ENCODE measurements at regions not wholly inside any gene's neighbourhood (a gene's known extent, or its start where the extent isn't known, plus 50 kb on each side); places are given as distances from the start of the nearest gene placed in this dataset.

DNA sequence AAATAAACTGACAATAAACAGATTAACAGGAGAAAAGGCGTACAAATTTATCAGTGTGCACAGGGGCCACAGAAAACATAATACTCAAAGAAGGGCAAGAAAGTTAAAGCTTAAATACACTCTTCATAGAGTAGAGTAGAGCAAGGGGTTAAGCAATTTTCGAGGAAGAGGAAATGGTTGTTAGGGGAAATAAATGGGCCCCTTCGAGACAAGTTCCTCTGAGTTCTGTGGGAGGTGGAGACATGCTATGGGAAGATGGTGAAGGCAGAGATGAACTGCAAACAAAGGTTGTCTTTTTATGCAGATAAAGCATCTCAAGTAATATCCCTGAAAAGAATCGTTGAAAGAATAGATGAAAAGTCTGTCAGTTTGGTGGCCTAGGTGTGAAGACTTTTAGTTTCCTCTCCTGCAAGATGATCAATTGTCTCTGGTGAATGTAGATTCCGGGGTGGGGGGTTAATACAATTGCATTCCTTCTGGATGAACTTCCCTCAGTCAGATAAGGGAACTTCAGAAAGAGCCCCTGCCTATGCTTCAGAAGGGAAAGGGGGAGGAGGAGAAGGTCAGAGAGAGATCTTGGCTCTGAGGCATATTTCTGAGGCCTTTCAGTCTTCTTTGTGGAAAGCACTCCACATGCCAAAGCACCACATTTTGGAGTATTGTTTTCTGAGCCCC, 127.0 kb downstream of the METTL4 start:
- ATAC-seq (ENCODE audit: insufficient read depth, low read depth), result no peak
- H3K9me3 ChIP-seq (ENCODE audit: insufficient read depth, low read length, severe bottlenecking), result no peaks in the 10 kb centered on the region
- no peak overlapping the region for H3K27ac ChIP-seq (ENCODE audit: low read length)
- no peak overlapping the region for H3K4me2 ChIP-seq (ENCODE audit: insufficient read depth, low read length)
- no peak for TF ChIP-seq EZH2 (IDR thresholded peaks at IDR 0.05; ENCODE audit: borderline replicate concordance, low read depth, low read length, severe bottlenecking)
- TF ChIP-seq, protein P1, sequence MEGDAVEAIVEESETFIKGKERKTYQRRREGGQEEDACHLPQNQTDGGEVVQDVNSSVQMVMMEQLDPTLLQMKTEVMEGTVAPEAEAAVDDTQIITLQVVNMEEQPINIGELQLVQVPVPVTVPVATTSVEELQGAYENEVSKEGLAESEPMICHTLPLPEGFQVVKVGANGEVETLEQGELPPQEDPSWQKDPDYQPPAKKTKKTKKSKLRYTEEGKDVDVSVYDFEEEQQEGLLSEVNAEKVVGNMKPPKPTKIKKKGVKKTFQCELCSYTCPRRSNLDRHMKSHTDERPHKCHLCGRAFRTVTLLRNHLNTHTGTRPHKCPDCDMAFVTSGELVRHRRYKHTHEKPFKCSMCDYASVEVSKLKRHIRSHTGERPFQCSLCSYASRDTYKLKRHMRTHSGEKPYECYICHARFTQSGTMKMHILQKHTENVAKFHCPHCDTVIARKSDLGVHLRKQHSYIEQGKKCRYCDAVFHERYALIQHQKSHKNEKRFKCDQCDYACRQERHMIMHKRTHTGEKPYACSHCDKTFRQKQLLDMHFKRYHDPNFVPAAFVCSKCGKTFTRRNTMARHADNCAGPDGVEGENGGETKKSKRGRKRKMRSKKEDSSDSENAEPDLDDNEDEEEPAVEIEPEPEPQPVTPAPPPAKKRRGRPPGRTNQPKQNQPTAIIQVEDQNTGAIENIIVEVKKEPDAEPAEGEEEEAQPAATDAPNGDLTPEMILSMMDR (IDR thresholded peaks at IDR 0.05; ENCODE audit: borderline replicate concordance, extremely low read depth, low read length, poor library complexity, severe bottlenecking), result no peak
- no peak overlapping the region for H3K9ac ChIP-seq (ENCODE audit: low read depth, low read length)
- H3K36me3 ChIP-seq (ENCODE audit: insufficient read depth, low read length), result no peaks in the 10 kb centered on the region
- H3K4me3 ChIP-seq (ENCODE audit: low read depth in 1 of 2, low read length in 2 of 2), result no peak overlapping the region
- no peak overlapping the region for H2AFZ ChIP-seq (ENCODE audit: low read depth, low read length)
- DNase-seq, result no peak
- H4K20me1 ChIP-seq (ENCODE audit: insufficient read depth, low read length), result no peaks in the 10 kb centered on the region
- no peaks in the 10 kb centered on the region for H3K4me1 ChIP-seq (ENCODE audit: insufficient read depth, low read length)
- H3K79me2 ChIP-seq (ENCODE audit: insufficient read depth, low read length), result no peaks in the 10 kb centered on the region
- no peaks in the 10 kb centered on the region for H3K27me3 ChIP-seq (ENCODE audit: insufficient read depth, low read length, poor library complexity)

DNA sequence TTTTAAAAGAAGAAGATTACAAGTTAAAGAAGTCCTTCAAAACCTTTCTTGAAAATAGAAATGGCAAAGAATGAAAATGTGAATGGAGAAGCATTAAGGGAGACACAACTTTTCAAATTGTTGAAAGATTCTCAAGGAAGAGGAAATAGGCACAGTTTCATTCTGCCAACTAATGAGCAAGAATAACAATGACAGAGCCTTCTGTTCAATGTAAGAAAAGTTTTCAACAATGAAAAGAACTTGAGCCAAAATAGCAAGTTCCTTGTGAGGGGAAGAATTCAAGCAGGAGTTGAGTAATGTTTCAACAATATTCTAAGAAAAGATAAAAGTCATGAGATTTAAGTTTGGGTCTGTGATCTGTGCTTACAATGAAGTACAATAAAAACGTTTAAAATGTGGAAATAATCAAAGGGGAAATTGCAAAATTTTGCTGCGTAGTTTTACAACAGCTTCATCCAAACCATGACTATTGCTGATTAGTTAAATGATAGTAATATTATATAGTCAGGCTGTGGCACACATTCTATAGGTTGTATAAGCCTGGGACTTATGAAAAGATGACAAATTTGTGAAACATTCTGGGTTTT, 122.6 kb downstream of the METTL4 start:
- no peak for TF ChIP-seq EZH2 (IDR thresholded peaks at IDR 0.05; ENCODE audit: borderline replicate concordance, low read depth, low read length, severe bottlenecking)
- TF ChIP-seq, protein P1 (IDR thresholded peaks at IDR 0.05; ENCODE audit: borderline replicate concordance, extremely low read depth, low read length, poor library complexity, severe bottlenecking), result no peak
- Histone ChIP-seq H3K9ac (ENCODE audit: low read depth, low read length) (no peak overlapping the region), H3K27me3 (ENCODE audit: insufficient read depth, low read length, poor library complexity) (no peaks in the 10 kb centered on the region), H3K36me3 (ENCODE audit: insufficient read depth, low read length) (no peaks in the 10 kb centered on the region), H2AFZ (ENCODE audit: low read depth, low read length) (no peak overlapping the region), H3K4me2 (ENCODE audit: insufficient read depth, low read length) (no peak overlapping the region), H4K20me1 (ENCODE audit: insufficient read depth, low read length) (no peaks in the 10 kb centered on the region), H3K9me3 (ENCODE audit: insufficient read depth, low read length, severe bottlenecking) (no peaks in the 10 kb centered on the region), H3K4me3 (ENCODE audit: low read depth in 1 of 2, low read length in 2 of 2) (no peak overlapping the region), H3K4me1 (ENCODE audit: insufficient read depth, low read length) (no peaks in the 10 kb centered on the region), H3K79me2 (ENCODE audit: insufficient read depth, low read length) (no peaks in the 10 kb centered on the region), H3K27ac (ENCODE audit: low read length) (no peak overlapping the region)
- DNase-seq (no peak), ATAC-seq (ENCODE audit: insufficient read depth, low read depth) (no peak)

DNA sequence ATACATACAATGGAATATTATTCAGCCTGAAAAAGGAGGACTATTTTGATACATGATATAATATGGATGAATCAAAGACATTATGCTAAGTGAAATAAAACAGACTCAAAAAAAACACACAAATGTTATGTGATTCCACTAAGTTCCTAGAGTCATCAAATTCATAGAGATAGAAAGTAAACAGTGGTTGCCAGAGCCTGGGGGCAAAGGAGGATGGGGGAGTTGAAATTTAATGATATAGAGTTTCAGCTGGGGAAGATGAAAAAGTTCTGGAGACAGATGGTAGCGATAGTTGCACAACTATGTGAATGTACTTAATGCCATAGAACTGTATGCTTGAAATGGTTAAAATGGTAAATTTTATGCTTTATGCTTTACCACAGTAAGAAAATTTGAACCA, 119.7 kb downstream of the METTL4 start:
- Histone ChIP-seq H3K4me1 (ENCODE audit: insufficient read depth, low read length) (no peaks in the 10 kb centered on the region), H3K9me3 (ENCODE audit: insufficient read depth, low read length, severe bottlenecking) (no peaks in the 10 kb centered on the region), H3K36me3 (ENCODE audit: insufficient read depth, low read length) (no peaks in the 10 kb centered on the region), H2AFZ (ENCODE audit: low read depth, low read length) (no peak overlapping the region), H3K4me2 (ENCODE audit: insufficient read depth, low read length) (no peak overlapping the region), H3K27ac (ENCODE audit: low read length) (no peak overlapping the region), H3K9ac (ENCODE audit: low read depth, low read length) (no peak overlapping the region), H4K20me1 (ENCODE audit: insufficient read depth, low read length) (no peaks in the 10 kb centered on the region), H3K27me3 (ENCODE audit: insufficient read depth, low read length, poor library complexity) (no peaks in the 10 kb centered on the region), H3K79me2 (ENCODE audit: insufficient read depth, low read length) (no peaks in the 10 kb centered on the region), H3K4me3 (ENCODE audit: low read depth in 1 of 2, low read length in 2 of 2) (no peak overlapping the region)
- DNase-seq (no peak), ATAC-seq (ENCODE audit: insufficient read depth, low read depth) (no peak)
- TF ChIP-seq, protein P1 (IDR thresholded peaks at IDR 0.05; ENCODE audit: borderline replicate concordance, extremely low read depth, low read length, poor library complexity, severe bottlenecking), result no peak
- no peak for TF ChIP-seq EZH2 (IDR thresholded peaks at IDR 0.05; ENCODE audit: borderline replicate concordance, low read depth, low read length, severe bottlenecking)

All from DND-41 (cell line).